K562 (cell line): ENCODE measurements at regions not wholly inside any gene's neighbourhood (a gene's known extent, or its start where the extent isn't known, plus 50 kb on each side); places are given as distances from the start of the nearest gene placed in this dataset.
"Not testable (repeated sequence)": the region's sequence is repeated elsewhere in the genome, so short reads cannot be mapped to it uniquely, and the experiment has no call there.

ENCODE experiments used
- EZH2 ChIP-seq: IDR thresholded peaks from 2 replicates; pipeline ENCODE4 v1.6.1; 2012; ENCODE audit warnings: low read depth, mild to moderate bottlenecking, inconsistent platforms, low read length, borderline replicate concordance
- MYC ChIP-seq, 2 experiments: fragments of 250-450 bp in 1 of 2; sonication (Bioruptor Pico) in 1 of 2; IDR thresholded peaks; 2 replicates each; pipeline versions ENCODE4 v1.5.1 to v1.6.1; 2012 to 2021; ENCODE audit warnings: low read depth in 2 of 2, borderline replicate concordance in 1 of 2, improper control_type of control experiment in 1 of 2, low read length in 1 of 2, mild to moderate bottlenecking in 1 of 2, moderate library complexity in 1 of 2
- NCOA6 ChIP-seq: fragments of 450-650 bp; IDR thresholded peaks from 2 replicates; pipeline ENCODE4 v1.6.1; 2017; ENCODE audit warnings: mild to moderate bottlenecking
- RBM34 ChIP-seq: fragments of 200-400 bp; formaldehyde crosslinking; IDR thresholded peaks from 2 replicates; pipeline ENCODE4 v1.6.1; 2018; ENCODE audit warnings: low read length, borderline replicate concordance; ENCODE audit not compliant: insufficient read depth
- RFX7 ChIP-seq: fragments of 250-450 bp; sonication (Bioruptor Pico); IDR thresholded peaks from 2 replicates; pipeline ENCODE4 v1.5.1; 2021; ENCODE audit warnings: mild to moderate bottlenecking
- TRIM28 ChIP-seq: fragments of 450-650 bp; IDR thresholded peaks from 2 replicates; pipeline ENCODE4 v1.6.1; 2017
- ZBTB7A ChIP-seq: IDR thresholded peaks from 2 replicates; pipeline ENCODE4 v1.6.1; 2011; ENCODE audit warnings: low read depth, mild to moderate bottlenecking, low read length, moderate library complexity, borderline replicate concordance; ENCODE audit not compliant: control insufficient read depth
- ZNF239 ChIP-seq: fragments of 250-450 bp; sonication (Bioruptor Pico); IDR thresholded peaks from 2 replicates; pipeline ENCODE4 v1.4.0; 2020; ENCODE audit warnings: mild to moderate bottlenecking
- ZZZ3 ChIP-seq: fragments of 450-650 bp; IDR thresholded peaks from 2 replicates; pipeline ENCODE4 v1.6.1; 2016; ENCODE audit warnings: antibody characterized with exemption, mild to moderate bottlenecking, moderate library complexity

- not testable (repeated sequence) for TF ChIP-seq RFX7 (CRISPR knock-in tag); ZNF239; ZBTB7A; EZH2; MYC (IDR thresholded peaks at IDR 0.05; ENCODE audit: low read depth, low read length); MYC (CRISPR knock-in tag; IDR thresholded peaks at IDR 0.05; ENCODE audit: borderline replicate concordance, low read depth); TRIM28; RBM34; NCOA6; ZZZ3
These were observed 289.6 kb upstream of the SOX1 start for GRCh38 chr13:111777351-111777750.
